CD4-positive, alpha-beta T cell treated with Interleukin-15 for 1 hour (primary cell): ENCODE measurements at regions not wholly inside any gene's neighbourhood (a gene's known extent, or its start where the extent isn't known, plus 50 kb on each side); places are given as distances from the start of the nearest gene placed in this dataset.

ENCODE experiments used
- DNase-seq: peaks from one replicate; pipeline ENCODE4 v3.0.0-alpha.2; 2020

DNA sequence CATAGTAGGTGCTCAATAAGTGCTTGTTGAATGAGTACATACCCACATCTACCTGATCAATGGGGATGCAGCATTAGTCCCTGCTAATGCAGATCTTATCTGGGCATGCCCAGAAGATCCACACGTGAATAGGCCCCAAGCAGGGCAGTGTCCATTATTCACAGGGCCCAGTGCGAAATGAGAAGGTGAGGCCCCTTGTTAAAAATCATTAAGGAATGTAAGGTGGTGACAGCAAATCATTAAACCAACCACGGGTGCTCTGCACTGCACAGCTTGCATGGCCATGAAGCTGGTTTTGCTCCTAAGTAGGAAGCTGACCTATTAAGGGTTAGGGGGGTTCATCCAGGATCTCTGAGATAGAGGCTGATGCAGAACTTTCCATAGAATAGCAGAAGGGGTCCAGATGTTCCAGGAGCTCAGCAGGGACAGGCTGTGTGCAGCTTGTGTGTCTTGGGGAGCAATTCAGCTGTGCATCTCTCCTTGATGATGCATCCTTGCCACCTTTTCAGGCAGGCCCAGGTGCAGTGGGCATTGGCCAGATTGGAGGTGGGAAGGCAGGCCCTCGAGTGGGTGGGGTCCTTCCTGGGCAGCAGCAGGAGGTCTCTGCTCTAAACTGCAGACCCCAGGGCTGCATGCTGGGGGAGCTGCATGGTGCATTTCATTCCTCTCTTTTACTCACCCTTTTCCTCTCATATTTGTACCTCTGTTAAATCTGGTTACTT, 231.3 kb upstream of the PWP1 start:
- DNase-seq: no peak

- no peak for DNase-seq
These were observed 228.2 kb upstream of the PWP1 start for GRCh38 chr12:107457362-107457935.

GRCh38 chr12:107458163-107458562, 227.4 kb upstream of the PWP1 start:
- no peak for DNase-seq

- DNase-seq: no peak
These were observed 226.6 kb upstream of the PWP1 start for GRCh38 chr12:107458990-107459389.

- DNase-seq: no peak
These were observed 226.0 kb upstream of the PWP1 start for GRCh38 chr12:107459641-107460040.

GRCh38 chr12:107461222-107461975, 224.2 kb upstream of the PWP1 start:
- DNase-seq: no peak

GRCh38 chr12:107462428-107463332, 222.9 kb upstream of the PWP1 start:
- no peak for DNase-seq

DNA sequence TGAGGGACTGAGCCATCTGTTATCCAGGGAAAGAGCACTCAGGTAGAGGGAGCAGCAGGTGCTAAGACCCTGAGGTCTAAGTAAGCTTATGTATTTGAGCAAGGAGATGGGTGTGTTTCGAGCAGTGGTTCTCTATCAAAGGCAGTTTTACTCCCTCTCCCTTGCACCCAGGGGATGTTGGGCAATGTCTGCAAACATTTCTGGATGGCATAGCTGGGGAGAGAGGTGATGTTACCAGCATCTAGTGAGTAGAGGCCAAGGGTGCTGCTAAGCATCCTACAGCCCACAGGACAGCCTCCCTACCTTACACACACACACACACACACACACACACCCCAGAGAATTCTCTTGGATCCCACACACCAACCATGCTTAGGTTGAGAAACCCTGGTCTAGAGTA, 221.0 kb upstream of the PWP1 start:
- no peak for DNase-seq

GRCh38 chr12:107465625-107466024, 220.0 kb upstream of the PWP1 start:
- DNase-seq: no peak

DNA sequence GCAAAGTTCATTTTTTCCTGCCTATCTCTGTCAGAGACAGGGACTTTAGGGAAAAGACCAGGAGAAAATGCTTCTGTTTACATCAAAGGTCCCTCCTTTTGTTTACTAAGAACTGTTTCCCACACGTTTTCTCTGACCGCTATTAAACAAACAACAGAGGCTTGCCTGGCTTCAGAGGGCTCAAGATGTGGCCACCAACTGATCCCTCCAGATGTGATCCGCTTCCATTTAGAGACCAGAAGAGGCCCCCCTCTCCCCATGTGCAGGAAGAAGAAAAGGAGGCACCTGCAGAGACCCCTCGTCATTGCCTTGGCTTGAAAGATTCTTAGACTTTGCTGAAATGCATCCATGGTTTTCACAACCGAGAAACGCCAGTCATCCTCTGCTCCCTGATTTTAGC, 217.9 kb upstream of the PWP1 start:
- DNase-seq: no peak

DNA sequence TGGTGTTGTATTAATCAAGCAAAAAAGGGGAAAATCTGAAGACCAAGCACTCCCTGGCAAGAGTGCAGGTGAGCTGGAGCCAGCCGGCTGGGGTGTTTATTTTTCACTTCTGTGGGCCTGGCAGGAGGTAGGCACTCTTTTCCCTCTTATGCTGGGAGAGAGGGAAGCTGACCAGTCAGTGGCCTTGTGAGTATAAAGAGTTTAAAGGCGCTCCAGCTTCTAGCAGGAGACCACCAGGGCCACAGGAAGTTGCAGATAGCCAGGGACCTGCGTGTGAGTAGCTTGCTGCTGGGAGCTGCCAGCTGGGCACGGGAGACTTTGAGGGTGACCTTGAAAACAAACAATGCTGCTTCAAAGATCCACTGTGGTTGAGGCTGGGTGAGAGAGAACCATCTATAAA, 217.4 kb upstream of the PWP1 start:
- DNase-seq: no peak

DNA sequence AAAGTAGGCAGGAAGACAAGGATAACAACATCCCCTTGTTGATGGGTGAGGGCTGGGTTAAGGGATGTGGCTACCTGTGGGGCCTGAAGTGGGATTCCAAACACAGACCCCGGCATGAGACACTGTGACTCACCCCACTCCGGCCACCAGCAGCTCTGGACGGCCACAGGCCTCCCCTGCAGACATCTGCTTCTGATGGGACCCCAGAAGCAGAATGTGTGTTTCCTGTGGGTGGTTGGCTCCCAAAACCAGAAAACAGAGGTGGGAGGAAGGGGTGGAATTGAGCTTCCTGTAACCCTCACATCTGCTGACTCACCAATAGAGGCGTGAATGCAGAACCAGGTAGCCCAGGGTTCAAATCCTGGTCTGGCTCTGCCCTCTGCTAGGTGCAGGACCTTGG, 216.6 kb upstream of the PWP1 start:
- no peak for DNase-seq

- no peak for DNase-seq
These were observed 215.0 kb upstream of the PWP1 start for GRCh38 chr12:107470645-107471044.

DNA sequence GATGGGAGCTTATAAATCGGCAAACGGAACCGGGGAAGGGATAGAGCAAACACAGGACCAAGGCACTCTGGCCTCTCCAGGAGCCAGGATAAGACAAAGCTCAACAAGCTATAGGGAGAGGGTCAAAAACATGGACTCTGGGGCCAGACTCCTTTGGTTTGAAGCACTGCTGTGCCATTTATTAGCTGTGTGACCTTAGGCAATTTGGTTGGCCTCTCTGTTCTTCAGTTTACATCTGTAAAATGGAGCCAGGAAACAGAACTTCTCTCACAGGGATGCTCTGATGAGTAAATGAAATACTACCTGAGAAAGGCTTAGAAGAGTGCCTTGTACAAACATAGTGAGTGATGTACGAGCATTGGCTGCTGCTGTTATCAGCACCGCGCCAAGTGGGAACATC, 213.3 kb upstream of the PWP1 start:
- no peak for DNase-seq

GRCh38 chr12:107474099-107474498, 211.5 kb upstream of the PWP1 start:
- no peak for DNase-seq

- no peak for DNase-seq
These were observed 210.7 kb upstream of the PWP1 start for GRCh38 chr12:107474639-107475539.

DNA sequence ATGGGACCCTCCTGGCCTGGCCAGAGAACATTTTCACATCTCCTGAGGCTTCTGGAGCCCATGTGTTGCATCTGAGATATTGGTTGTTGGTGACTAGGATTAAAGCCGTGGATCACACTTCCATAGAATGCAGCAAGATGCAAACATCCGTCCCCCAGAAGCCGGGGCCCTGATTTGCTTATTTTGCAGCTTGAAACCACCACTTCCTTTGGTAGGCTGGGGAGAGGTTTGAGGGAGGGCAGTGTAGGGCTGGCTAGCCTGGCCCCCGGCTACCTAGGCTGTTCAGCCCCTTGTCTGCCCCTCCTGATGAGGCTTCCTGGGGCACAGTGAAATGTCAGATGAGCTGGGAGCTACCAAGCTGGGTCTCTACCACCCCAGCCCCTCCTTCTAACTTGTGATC, 209.7 kb upstream of the PWP1 start:
- no peak for DNase-seq

- DNase-seq: no peak
These were observed 208.6 kb upstream of the PWP1 start for GRCh38 chr12:107477018-107477417.

DNA sequence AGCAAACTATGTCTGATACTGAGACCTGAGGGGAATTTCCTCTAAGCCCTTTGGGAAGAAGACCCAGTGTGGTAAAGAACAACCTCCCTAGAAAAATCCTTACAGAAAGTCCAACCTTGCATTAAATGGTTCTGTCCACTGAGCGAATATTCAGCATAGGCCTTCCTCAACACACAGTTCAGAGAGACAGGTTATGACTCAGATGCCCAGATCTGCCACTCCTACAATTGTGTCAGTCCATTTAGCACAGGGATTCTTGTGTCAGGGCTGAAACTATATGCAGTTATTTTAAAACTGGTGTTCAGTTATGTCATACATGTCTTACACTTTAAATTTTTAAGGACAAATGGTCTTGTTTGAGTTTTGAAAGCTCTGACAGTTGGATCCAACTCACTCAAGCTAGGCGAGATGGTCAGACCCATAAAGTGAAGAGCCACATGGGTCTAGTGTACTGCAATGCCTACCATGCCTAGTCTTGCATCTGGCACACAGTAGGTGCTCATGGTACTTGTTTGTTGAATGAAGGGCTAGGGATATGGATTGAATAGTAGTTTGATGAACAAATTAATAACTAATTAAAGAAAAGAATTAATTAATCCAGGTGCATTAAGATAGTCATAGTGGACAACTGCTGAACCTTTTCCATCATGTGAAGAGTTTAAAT, 207.5 kb upstream of the PWP1 start:
- DNase-seq: no peak

DNA sequence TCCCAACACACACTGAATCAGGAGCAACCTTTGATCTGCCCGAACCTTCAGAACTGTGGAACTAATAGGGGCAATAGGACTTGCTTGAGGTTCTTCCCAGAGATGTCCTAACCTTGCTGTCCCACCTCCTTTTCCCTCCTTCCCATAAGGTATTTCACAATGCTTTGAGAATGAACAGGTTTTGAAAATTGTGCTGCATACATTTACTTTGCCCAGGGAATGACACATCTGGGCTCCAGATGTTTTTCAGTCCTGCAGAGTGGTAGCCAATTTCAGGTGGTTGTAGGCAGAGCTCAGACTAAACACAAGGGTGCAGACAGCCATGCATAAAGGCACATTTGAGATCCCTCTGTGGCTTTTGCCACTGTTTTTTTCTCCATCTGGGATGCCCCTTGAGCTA, 206.7 kb upstream of the PWP1 start:
- DNase-seq: no peak

GRCh38 chr12:107480836-107481608, 204.6 kb upstream of the PWP1 start:
- no peak for DNase-seq
